ENCODE measurements at regions not wholly inside any gene's neighbourhood (a gene's known extent, or its start where the extent isn't known, plus 50 kb on each side); places are given as distances from the start of the nearest gene placed in this dataset.
A peak's percentile ranks its signal among the peaks of the same experiment; 100 is the strongest.

DNA sequence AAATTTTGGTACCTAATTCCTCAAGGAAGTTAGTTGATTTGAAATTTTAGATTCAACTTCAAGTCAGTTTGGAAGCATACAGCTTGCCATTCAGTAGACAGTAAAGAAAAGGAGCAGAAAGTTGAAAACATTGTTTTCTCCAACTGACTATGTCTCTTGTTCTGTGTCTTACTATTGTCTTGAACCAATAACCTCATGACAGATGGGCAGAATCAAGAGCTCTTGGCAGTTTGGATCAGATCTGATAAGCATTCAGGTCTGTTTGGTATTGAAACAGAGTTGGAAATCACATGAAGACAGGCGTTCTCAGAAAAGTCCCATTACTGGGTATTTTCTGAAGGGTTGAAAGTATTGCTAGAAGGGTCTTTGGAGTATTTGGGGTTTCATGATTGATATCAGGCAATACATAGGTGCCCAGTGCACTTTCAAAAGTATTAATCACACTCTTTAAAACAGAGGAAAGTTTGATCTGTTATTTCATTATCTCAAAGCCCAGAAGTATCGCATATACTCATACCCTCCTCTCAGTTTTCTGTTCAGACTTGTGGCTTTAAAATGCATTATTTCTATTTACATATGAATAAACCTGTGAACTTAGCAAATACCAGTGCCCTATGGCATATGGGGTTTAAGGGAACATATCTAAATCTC, 428.4 kb upstream of the ZEB2 start:
- POLR2A ChIA-PET = no interaction called here

DNA sequence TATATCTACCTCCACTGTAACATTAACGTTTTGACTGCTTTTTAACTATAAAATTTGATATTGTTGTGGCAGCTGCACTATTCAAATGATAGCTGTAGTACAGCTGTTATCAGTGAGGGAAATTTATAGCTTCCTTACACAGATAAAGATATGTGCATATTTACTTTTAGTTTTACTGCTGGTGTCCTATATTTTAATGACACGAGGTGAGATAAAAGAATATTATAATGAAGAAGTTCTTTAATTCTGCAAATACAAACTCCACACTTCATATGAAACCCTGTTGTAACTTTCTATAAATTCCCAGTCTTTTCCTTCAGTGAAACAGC, 427.8 kb upstream of the ZEB2 start:
- POLR2A ChIA-PET = no interaction called here

More for the DNA sequence above, 428.4 kb upstream of the ZEB2 start:
- peaks cover 6% of the 10 kb centered on the region for H3K4me1 ChIP-seq (ENCODE audit: control insufficient read depth, insufficient read depth, low read length)
- H3K9me3 ChIP-seq (ENCODE audit: control insufficient read depth, insufficient read depth, low read depth, low read length) = no peaks in the 10 kb centered on the region
- H3K4me3 ChIP-seq (ENCODE audit: low read depth, low read length) = no peak overlapping the region
- TF ChIP-seq FEZF1 (tag by site-specific recombination; IDR thresholded peaks at IDR 0.05) (no peak), ZNF2 (tag by site-specific recombination; IDR thresholded peaks at IDR 0.05) (no peak), SALL2 (tag by site-specific recombination; IDR thresholded peaks at IDR 0.05; ENCODE audit: borderline replicate concordance) (no peak), ZNF140 (tag by site-specific recombination; IDR thresholded peaks at IDR 0.05) (no peak), ZBTB20 (tag by site-specific recombination; IDR thresholded peaks at IDR 0.05) (no peak), ZNF132 (tag by site-specific recombination; IDR thresholded peaks at IDR 0.05; ENCODE audit: borderline replicate concordance) (no peak), ZSCAN30 (tag by site-specific recombination; IDR thresholded peaks at IDR 0.05) (no peak)
- H3K36me3 ChIP-seq (ENCODE audit: control insufficient read depth in 2 of 2, insufficient read depth in 1 of 2, low read length in 2 of 2) = no peaks in the 10 kb centered on the region
- no peak overlapping the region; the same call in 1 of the 2 replicates for H3K27ac ChIP-seq (ENCODE audit: extremely low read depth, low read depth, low read length)
- CTCF ChIA-PET = interaction anchor here (0.5 to 0.6 kb wide), 2 partner anchors 58 to 70 kb away, joined by 3 read pairs; no protein-coding TSS in a partner anchor

DNA sequence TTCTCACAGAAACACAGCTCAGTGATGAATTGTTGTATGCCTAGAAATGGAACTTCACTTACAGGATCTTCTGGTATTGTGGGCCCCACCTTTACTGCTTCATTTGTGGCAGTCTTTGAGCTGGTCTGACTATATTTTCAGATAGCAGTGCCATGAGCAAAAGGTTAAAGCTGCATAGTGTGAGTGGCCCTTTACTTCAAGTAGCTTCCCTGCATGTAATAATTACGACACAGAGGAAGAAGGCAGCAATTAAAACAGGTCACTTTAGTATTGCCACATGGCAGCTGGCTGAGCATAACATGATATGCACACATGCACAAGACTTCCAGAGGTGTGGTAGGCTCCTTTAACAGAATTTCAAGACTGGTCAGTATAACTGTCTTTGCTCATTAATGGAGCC, 426.3 kb upstream of the ZEB2 start:
- Histone ChIP-seq H3K27ac (ENCODE audit: extremely low read depth, low read depth, low read length) (no peak overlapping the region), H3K36me3 (ENCODE audit: control insufficient read depth in 2 of 2, insufficient read depth in 1 of 2, low read length in 2 of 2) (no peaks in the 10 kb centered on the region), H3K4me3 (ENCODE audit: low read depth, low read length) (no peak overlapping the region), H3K9me3 (ENCODE audit: control insufficient read depth, insufficient read depth, low read depth, low read length) (no peaks in the 10 kb centered on the region), H3K4me1 (ENCODE audit: control insufficient read depth, insufficient read depth, low read length) (peaks cover 6% of the 10 kb centered on the region)
- CTCF ChIA-PET = interaction anchor here (0.5 kb wide), 1 partner anchor 456 kb away, joined by 3 read pairs; no protein-coding TSS in a partner anchor
- POLR2A ChIA-PET = no interaction called here
- TF ChIP-seq ZNF544 (tag by site-specific recombination; IDR thresholded peaks at IDR 0.05) (no peak), MZF1 (tag by site-specific recombination; IDR thresholded peaks at IDR 0.05; ENCODE audit: borderline replicate concordance) (no peak), ZNF350 (tag by site-specific recombination; IDR thresholded peaks at IDR 0.05) (no peak), ZFP69B (tag by site-specific recombination; IDR thresholded peaks at IDR 0.05) (peak; percentile 58; the same call in 1 of the 2 replicates)
- TF ChIP-seq, protein P1, sequence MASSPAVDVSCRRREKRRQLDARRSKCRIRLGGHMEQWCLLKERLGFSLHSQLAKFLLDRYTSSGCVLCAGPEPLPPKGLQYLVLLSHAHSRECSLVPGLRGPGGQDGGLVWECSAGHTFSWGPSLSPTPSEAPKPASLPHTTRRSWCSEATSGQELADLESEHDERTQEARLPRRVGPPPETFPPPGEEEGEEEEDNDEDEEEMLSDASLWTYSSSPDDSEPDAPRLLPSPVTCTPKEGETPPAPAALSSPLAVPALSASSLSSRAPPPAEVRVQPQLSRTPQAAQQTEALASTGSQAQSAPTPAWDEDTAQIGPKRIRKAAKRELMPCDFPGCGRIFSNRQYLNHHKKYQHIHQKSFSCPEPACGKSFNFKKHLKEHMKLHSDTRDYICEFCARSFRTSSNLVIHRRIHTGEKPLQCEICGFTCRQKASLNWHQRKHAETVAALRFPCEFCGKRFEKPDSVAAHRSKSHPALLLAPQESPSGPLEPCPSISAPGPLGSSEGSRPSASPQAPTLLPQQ (tag by site-specific recombination; IDR thresholded peaks at IDR 0.05) = peak; percentile 79

More for the DNA sequence above, 427.8 kb upstream of the ZEB2 start:
- H3K4me3 ChIP-seq (ENCODE audit: low read depth, low read length) = no peak overlapping the region
- peaks cover 6% of the 10 kb centered on the region for H3K4me1 ChIP-seq (ENCODE audit: control insufficient read depth, insufficient read depth, low read length)
- H3K36me3 ChIP-seq (ENCODE audit: control insufficient read depth in 2 of 2, insufficient read depth in 1 of 2, low read length in 2 of 2) = no peaks in the 10 kb centered on the region
- no peaks in the 10 kb centered on the region for H3K9me3 ChIP-seq (ENCODE audit: control insufficient read depth, insufficient read depth, low read depth, low read length)
- CTCF ChIA-PET = interaction anchor here (0.5 kb wide), 1 partner anchor 57 kb away, joined by 3 read pairs; no protein-coding TSS in a partner anchor
- TF ChIP-seq ZNF843 (tag by site-specific recombination; IDR thresholded peaks at IDR 0.05) (peak; percentile 54), FEZF1 (tag by site-specific recombination; IDR thresholded peaks at IDR 0.05) (0 out of 2 replicates have a peak, but pooled peaks have one; percentile 15), ZNF530 (tag by site-specific recombination; IDR thresholded peaks at IDR 0.05; ENCODE audit: low read depth) (no peak), ZNF621 (tag by site-specific recombination; IDR thresholded peaks at IDR 0.05) (no peak), ZXDB (tag by site-specific recombination; IDR thresholded peaks at IDR 0.05) (0 out of 2 replicates have a peak, but pooled peaks have one; percentile 25)
- H3K27ac ChIP-seq (ENCODE audit: extremely low read depth, low read depth, low read length) = no peak overlapping the region

DNA sequence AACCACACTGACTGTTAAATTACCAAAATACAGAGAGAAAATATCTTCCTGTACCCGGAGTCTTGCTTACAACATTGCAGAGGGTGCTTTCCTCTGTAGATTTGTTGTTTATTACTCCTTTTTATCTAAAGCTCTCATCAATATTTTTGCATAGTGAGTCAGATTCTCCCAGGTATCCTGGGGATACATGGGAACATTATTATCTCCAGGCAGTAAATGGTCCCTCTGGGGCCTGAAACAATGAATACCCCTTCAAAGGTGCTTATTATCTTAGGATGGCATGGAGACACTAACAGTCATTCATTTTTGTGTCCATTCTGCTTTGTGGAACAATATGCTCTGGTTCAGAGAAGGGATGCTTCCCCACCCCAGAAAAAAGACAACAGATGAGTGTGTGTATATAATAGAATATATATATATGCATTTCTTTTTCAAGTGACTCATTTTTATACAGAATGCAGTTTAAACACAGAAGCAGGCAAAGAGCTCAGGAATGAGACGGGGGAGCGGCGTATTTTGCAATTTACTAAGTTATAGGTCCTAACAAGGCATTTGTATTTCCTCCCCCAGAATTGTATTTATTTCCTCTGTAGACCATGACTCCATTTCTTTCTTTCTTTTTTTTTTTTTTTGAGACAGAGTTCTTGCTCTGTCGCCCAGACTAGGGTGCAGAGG, 424.8 kb upstream of the ZEB2 start:
- POLR2A ChIA-PET = no interaction called here
- Histone ChIP-seq H3K4me1 (ENCODE audit: control insufficient read depth, insufficient read depth, low read length) (peaks cover 6% of the 10 kb centered on the region), H3K27ac (ENCODE audit: extremely low read depth, low read depth, low read length) (no peak overlapping the region)
- no peak for TF ChIP-seq ZNF114 (tag by site-specific recombination; IDR thresholded peaks at IDR 0.05)
- TF ChIP-seq ZNF16 (tag by site-specific recombination; IDR thresholded peaks at IDR 0.05; ENCODE audit: low read depth) = no peak
- TF ChIP-seq SP2 (tag by site-specific recombination; IDR thresholded peaks at IDR 0.05) = no peak
- TF ChIP-seq, protein P2, sequence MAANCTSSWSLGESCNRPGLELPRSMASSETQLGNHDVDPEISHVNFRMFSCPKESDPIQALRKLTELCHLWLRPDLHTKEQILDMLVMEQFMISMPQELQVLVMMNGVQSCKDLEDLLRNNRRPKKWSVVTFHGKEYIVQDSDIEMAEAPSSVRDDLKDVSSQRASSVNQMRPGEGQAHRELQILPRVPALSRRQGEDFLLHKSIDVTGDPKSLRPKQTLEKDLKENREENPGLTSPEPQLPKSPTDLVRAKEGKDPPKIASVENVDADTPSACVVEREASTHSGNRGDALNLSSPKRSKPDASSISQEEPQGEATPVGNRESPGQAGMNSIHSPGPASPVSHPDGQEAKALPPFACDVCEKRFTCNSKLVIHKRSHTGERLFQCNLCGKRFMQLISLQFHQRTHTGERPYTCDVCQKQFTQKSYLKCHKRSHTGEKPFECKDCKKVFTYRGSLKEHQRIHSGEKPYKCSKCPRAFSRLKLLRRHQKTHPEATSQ (tag by site-specific recombination; IDR thresholded peaks at IDR 0.05) = no peak
- TF ChIP-seq ZNF561 (tag by site-specific recombination; IDR thresholded peaks at IDR 0.05; ENCODE audit: borderline replicate concordance) = no peak
- TF ChIP-seq FEZF1 (tag by site-specific recombination; IDR thresholded peaks at IDR 0.05) = no peak
- TF ChIP-seq GLIS2 (tag by site-specific recombination; IDR thresholded peaks at IDR 0.05) = no peak
- TF ChIP-seq KLF9 (tag by site-specific recombination; IDR thresholded peaks at IDR 0.05; ENCODE audit: low read depth) = no peak
- no peak for TF ChIP-seq ZNF521 (tag by site-specific recombination; IDR thresholded peaks at IDR 0.05)
- no peak for TF ChIP-seq ZNF416 (tag by site-specific recombination; IDR thresholded peaks at IDR 0.05)
- no peak for TF ChIP-seq ZNF677 (tag by site-specific recombination; IDR thresholded peaks at IDR 0.05)

More for the DNA sequence above, 424.8 kb upstream of the ZEB2 start:
- no peaks in the 10 kb centered on the region for H3K9me3 ChIP-seq (ENCODE audit: control insufficient read depth, insufficient read depth, low read depth, low read length)
- CTCF ChIA-PET = interaction anchor here (0.6 to 0.7 kb wide), 2 partner anchors 14 to 481 kb away, joined by 3 read pairs; no protein-coding TSS in a partner anchor
- no peak overlapping the region for H3K4me3 ChIP-seq (ENCODE audit: low read depth, low read length)
- H3K36me3 ChIP-seq (ENCODE audit: control insufficient read depth in 2 of 2, insufficient read depth in 1 of 2, low read length in 2 of 2) = no peaks in the 10 kb centered on the region

Data from HEK293 (cell line).